Suprapubic skin (tissue), 4 donors: ENCODE measurements at regions not wholly inside any gene's neighbourhood (a gene's known extent, or its start where the extent isn't known, plus 50 kb on each side); places are given as distances from the start of the nearest gene placed in this dataset.

Experiments used
- CTCF ChIP-seq, 2 donors: fragments of 200-600 bp in 1 of 2; fragments of 450-650 bp in 1 of 2; sonication (generic) in 1 of 2; IDR thresholded peaks; one replicate each; pipeline ENCODE4 v1.5.1; 2016 to 2019; ENCODE audit warnings: antibody characterized with exemption in 2 of 2, mild to moderate bottlenecking in 1 of 2, moderate library complexity in 1 of 2
- EP300 ChIP-seq: sonication (generic); formaldehyde crosslinking; IDR thresholded peaks from one replicate; pipeline ENCODE4 v1.6.1; 2017; ENCODE audit warnings: antibody characterized with exemption
- POLR2A ChIP-seq, 2 donors: fragments of 450-650 bp; IDR thresholded peaks; one replicate each; pipeline ENCODE4 v1.6.1; 2017; ENCODE audit warnings: antibody characterized with exemption in 2 of 2, mild to moderate bottlenecking in 2 of 2, moderate library complexity in 2 of 2
- POLR2AphosphoS5 ChIP-seq, 3 donors: sonication (generic); formaldehyde crosslinking; IDR thresholded peaks; one replicate each; pipeline ENCODE4 v1.6.1; 2017; ENCODE audit warnings: antibody characterized with exemption in 3 of 3

- TF ChIP-seq CTCF (IDR thresholded peaks at IDR 0.05) (no peak), POLR2A (IDR thresholded peaks at IDR 0.05) (no peak), EP300 (no peak), POLR2AphosphoS5 (IDR thresholded peaks at IDR 0.05) (no peak)
Observed at GRCh38 chr18:27564066-27564465, 379.0 kb upstream of the CHST9 start.
